Right renal cortex interstitium (tissue), 3 donors: ENCODE measurements at regions not wholly inside any gene's neighbourhood (a gene's known extent, or its start where the extent isn't known, plus 50 kb on each side); places are given as distances from the start of the nearest gene placed in this dataset.
"Not testable (repeated sequence)": the region's sequence is repeated elsewhere in the genome, so short reads cannot be mapped to it uniquely, and the experiment has no call there.

Experiments used
- DNase-seq, 3 donors: peaks; one replicate each; pipeline ENCODE4 v3.0.0-alpha.2; 2013; ENCODE audit warnings: low read depth in 3 of 3, low spot score in 2 of 3

GRCh38 chr2:128413718-128414341, 95.2 kb upstream of the HS6ST1 start:
- no peak for DNase-seq

- no peak for DNase-seq
These were observed 95.7 kb upstream of the HS6ST1 start for GRCh38 chr2:128414351-128414750.

GRCh38 chr2:128414946-128415778, 96.5 kb upstream of the HS6ST1 start:
- DNase-seq, result no peak

GRCh38 chr2:128415779-128416061, 97.1 kb upstream of the HS6ST1 start:
- DNase-seq, result no peak

- DNase-seq, result no peak
These were observed 97.6 kb upstream of the HS6ST1 start for GRCh38 chr2:128416109-128416785.

- no peak for DNase-seq
These were observed 98.1 kb upstream of the HS6ST1 start for GRCh38 chr2:128416806-128417205.

- not testable (repeated sequence) for DNase-seq
These were observed 98.6 kb upstream of the HS6ST1 start for GRCh38 chr2:128417264-128417663.

GRCh38 chr2:128420131-128420530, 101.5 kb upstream of the HS6ST1 start:
- DNase-seq, result no peak

GRCh38 chr2:128420776-128421175, 102.1 kb upstream of the HS6ST1 start:
- no peak for DNase-seq

- no peak for DNase-seq
These were observed 102.6 kb upstream of the HS6ST1 start for GRCh38 chr2:128421286-128421685.

GRCh38 chr2:128421861-128422311, 103.2 kb upstream of the HS6ST1 start:
- no peak for DNase-seq

- no peak for DNase-seq
These were observed 103.9 kb upstream of the HS6ST1 start for GRCh38 chr2:128422571-128422970.

- DNase-seq, result no peak
These were observed 105.1 kb upstream of the HS6ST1 start for GRCh38 chr2:128423788-128424165.

- no peak for DNase-seq
These were observed 105.9 kb upstream of the HS6ST1 start for GRCh38 chr2:128424406-128425171.

GRCh38 chr2:128425216-128425615, 106.5 kb upstream of the HS6ST1 start:
- DNase-seq, result no peak

- no peak for DNase-seq
These were observed 107.3 kb upstream of the HS6ST1 start for GRCh38 chr2:128425731-128426620.

GRCh38 chr2:128427413-128427755, 108.7 kb upstream of the HS6ST1 start:
- DNase-seq, result no peak

- no peak for DNase-seq
These were observed 109.7 kb upstream of the HS6ST1 start for GRCh38 chr2:128428415-128428814.

GRCh38 chr2:128432423-128432822, 113.8 kb upstream of the HS6ST1 start:
- DNase-seq, result no peak

- no peak for DNase-seq
These were observed 115.4 kb upstream of the HS6ST1 start for GRCh38 chr2:128433911-128434550.
